DMS53 treated with DMSO at 0.1 percent for 48 hours (cell line): ENCODE measurements at regions not wholly inside any gene's neighbourhood (a gene's known extent, or its start where the extent isn't known, plus 50 kb on each side); places are given as distances from the start of the nearest gene placed in this dataset.

Experiments
- DNase-seq: peaks from one replicate; lab custom pipeline; 2025; ENCODE audit not compliant: unreplicated experiment; lab: John Stamatoyannopoulos, UW

GRCh38 chr21:40901691-40902090 lies 54.7 kb upstream of the DSCAM start:
- no peak for DNase-seq

- DNase-seq, result peak; percentile 0
These were observed 55.3 kb upstream of the DSCAM start for GRCh38 chr21:40902299-40902698.

GRCh38 chr21:40902993-40903392 lies 56.0 kb upstream of the DSCAM start:
- no peak for DNase-seq

- no peak for DNase-seq
These were observed 58.3 kb upstream of the DSCAM start for GRCh38 chr21:40905251-40905650.

GRCh38 chr21:40912375-40912774 lies 65.4 kb upstream of the DSCAM start:
- DNase-seq, result no peak

- no peak for DNase-seq
These were observed 68.2 kb upstream of the DSCAM start for GRCh38 chr21:40915114-40915513.

GRCh38 chr21:40923407-40923806 lies 76.4 kb upstream of the DSCAM start:
- no peak for DNase-seq

GRCh38 chr21:40923901-40924300 lies 76.9 kb upstream of the DSCAM start:
- DNase-seq, result no peak

GRCh38 chr21:40924641-40925040 lies 77.7 kb upstream of the DSCAM start:
- no peak for DNase-seq

GRCh38 chr21:40926238-40926637 lies 79.3 kb upstream of the DSCAM start:
- DNase-seq, result no peak

- DNase-seq, result no peak
These were observed 82.9 kb upstream of the DSCAM start for GRCh38 chr21:40929833-40930232.

GRCh38 chr21:40931197-40931596 lies 84.2 kb upstream of the DSCAM start:
- no peak for DNase-seq

- no peak for DNase-seq
These were observed 89.2 kb upstream of the DSCAM start for GRCh38 chr21:40936178-40936577.

- no peak for DNase-seq
These were observed 89.9 kb upstream of the DSCAM start for GRCh38 chr21:40936771-40937261.

- DNase-seq, result no peak
These were observed 91.1 kb upstream of the DSCAM start for GRCh38 chr21:40938078-40938477.

GRCh38 chr21:40938611-40939010 lies 91.7 kb upstream of the DSCAM start:
- no peak for DNase-seq

GRCh38 chr21:40947713-40948112 lies 100.8 kb upstream of the DSCAM start:
- no peak for DNase-seq

GRCh38 chr21:40950970-40951369 lies 104.0 kb upstream of the DSCAM start:
- no peak for DNase-seq

GRCh38 chr21:40952551-40953323 lies 105.8 kb upstream of the DSCAM start:
- DNase-seq, result no peak

GRCh38 chr21:40964691-40965090 lies 117.7 kb upstream of the DSCAM start:
- no peak for DNase-seq

- DNase-seq, result no peak
These were observed 120.8 kb upstream of the DSCAM start for GRCh38 chr21:40967771-40968170.

GRCh38 chr21:40972151-40972550 lies 125.2 kb upstream of the DSCAM start:
- no peak for DNase-seq
